Common myeloid progenitor, CD34-positive (primary cell): ENCODE measurements at regions not wholly inside any gene's neighbourhood (a gene's known extent, or its start where the extent isn't known, plus 50 kb on each side); places are given as distances from the start of the nearest gene placed in this dataset.

Experiments used
- CTCF ChIA-PET: fragments of 350-600 bp; sonication (Branson Sonifier 250); formaldehyde crosslinking; loops from one replicate; lab custom pipeline; 2021; ENCODE audit warnings: antibody characterized with exemption; lab: Charles Lee
- POLR2A ChIA-PET: fragments of 350-600 bp; sonication (Branson Sonifier 250); formaldehyde crosslinking; loops from one replicate; lab custom pipeline; 2021; ENCODE audit warnings: antibody characterized with exemption; lab: Charles Lee
- DNase-seq, 3 donors: peaks; one replicate each; pipeline versions ENCODE4 v3.0.0 to v3.0.0-alpha.2; 2013
- H3K27ac ChIP-seq, 2 experiments: 1 replicate in 1 of 2; 2 replicates in 1 of 2; pipeline ENCODE4 v1.7.0; 2013; ENCODE audit warnings: inconsistent platforms in 2 of 2, low read length in 2 of 2, mild to moderate bottlenecking in 2 of 2, low read depth in 1 of 2, moderate library complexity in 1 of 2; ENCODE audit not compliant: severe bottlenecking in 2 of 2, insufficient read depth in 1 of 2, poor library complexity in 1 of 2
- H3K27me3 ChIP-seq, 5 experiments: replicated peaks in 2 of 5; 1 replicate in 3 of 5; 2 replicates in 2 of 5; pipeline versions ENCODE4 v1.6.1 to v1.7.0; 2013; ENCODE audit warnings: low read length in 4 of 5, mild to moderate bottlenecking in 2 of 5, moderate library complexity in 2 of 5, inconsistent platforms in 1 of 5; ENCODE audit not compliant: insufficient read depth in 5 of 5, control insufficient read depth in 4 of 5
- H3K36me3 ChIP-seq, 4 experiments: 1 replicate in 2 of 4; 2 replicates in 2 of 4; pipeline versions ENCODE4 v1.6.1 to v1.7.0; 2013; ENCODE audit warnings: low read length in 3 of 4, control low read depth in 1 of 4, mild to moderate bottlenecking in 1 of 4; ENCODE audit not compliant: control insufficient read depth in 4 of 4, insufficient read depth in 4 of 4
- H3K4me1 ChIP-seq, 4 experiments: 1 replicate in 3 of 4; 2 replicates in 1 of 4; pipeline versions ENCODE4 v1.6.1 to v1.7.1; 2013; ENCODE audit warnings: low read length in 3 of 4, mild to moderate bottlenecking in 3 of 4, control low read depth in 1 of 4, inconsistent platforms in 1 of 4, moderate library complexity in 1 of 4; ENCODE audit not compliant: control insufficient read depth in 4 of 4, insufficient read depth in 4 of 4; ENCODE audit errors: control extremely low read depth in 1 of 4
- H3K4me3 ChIP-seq, 7 experiments: 1 replicate in 4 of 7; 2 replicates in 3 of 7; pipeline versions ENCODE4 v1.5.1 to v1.7.0; 2013; ENCODE audit warnings: mild to moderate bottlenecking in 7 of 7, low read length in 6 of 7, moderate library complexity in 6 of 7, inconsistent platforms in 2 of 7, low read depth in 2 of 7, control low read depth in 1 of 7; ENCODE audit not compliant: insufficient read depth in 4 of 7, control insufficient read depth in 1 of 7; ENCODE audit errors: extremely low read depth in 1 of 7
- H3K9me3 ChIP-seq, 5 experiments: 1 replicate in 4 of 5; 2 replicates in 1 of 5; pipeline versions ENCODE4 v1.6.1 to v1.7.1; 2013; ENCODE audit warnings: low read length in 4 of 5, mild to moderate bottlenecking in 2 of 5, inconsistent platforms in 1 of 5, low read depth in 1 of 5, moderate library complexity in 1 of 5; ENCODE audit not compliant: control insufficient read depth in 4 of 5, insufficient read depth in 2 of 5; ENCODE audit errors: control extremely low read depth in 1 of 5
- WGBS: methylation state at CpG from one replicate; pipeline ENCODE4 v1.1.5; 2013; ENCODE audit not compliant: insufficient coverage; 5-methylcytosine and 5-hydroxymethylcytosine counted together

GRCh38 chr6:163991321-163991720 lies 576.8 kb downstream of the QKI start:
- WGBS, result 74% methylated on average over 3 of the region's 4 CpGs
- no peak for DNase-seq
- Histone ChIP-seq H3K4me1 (peaks cover 0 to 10% (median 8%) of the 10 kb centered on the region in 4 experiments), H3K4me3 (no peak overlapping the region), H3K9me3 (no peaks in the 10 kb centered on the region), H3K27me3 (no peaks in the 10 kb centered on the region), H3K36me3 (no peaks in the 10 kb centered on the region), H3K27ac (no peak overlapping the region)
- POLR2A ChIA-PET, result no interaction called here
- CTCF ChIA-PET, result interaction anchor here (1.3 kb wide), 1 partner anchor 36 kb away, joined by 3 read pairs; no protein-coding TSS in a partner anchor

- POLR2A ChIA-PET, result no interaction called here
- WGBS, result 100% methylated on average over 4 of the region's 5 CpGs
Measured at GRCh38 chr6:163986313-163986712, 571.8 kb downstream of the QKI start.

GRCh38 chr6:163985710-163986109 lies 571.2 kb downstream of the QKI start:
- no peaks in the 10 kb centered on the region for H3K9me3 ChIP-seq
- H3K27me3 ChIP-seq, result no peaks in the 10 kb centered on the region
- WGBS, result 90% methylated on average over 11 of the region's 11 CpGs
- POLR2A ChIA-PET, result no interaction called here
- H3K27ac ChIP-seq, result no peak overlapping the region
- CTCF ChIA-PET, result no interaction called here
- H3K4me1 ChIP-seq, result peaks cover 8 to 34% (median 23%) of the 10 kb centered on the region in 4 experiments
- no peak overlapping the region for H3K4me3 ChIP-seq
- DNase-seq, result no peak
- no peaks in the 10 kb centered on the region for H3K36me3 ChIP-seq

More at GRCh38 chr6:163986313-163986712, 571.8 kb downstream of the QKI start:
- CTCF ChIA-PET, result no interaction called here
- Histone ChIP-seq H3K36me3 (no peaks in the 10 kb centered on the region), H3K27ac (no peak overlapping the region), H3K4me3 (no peak overlapping the region), H3K4me1 (peaks cover 8 to 36% (median 25%) of the 10 kb centered on the region in 4 experiments), H3K9me3 (no peaks in the 10 kb centered on the region), H3K27me3 (no peaks in the 10 kb centered on the region)
- DNase-seq, result no peak

GRCh38 chr6:163985040-163985439 lies 570.5 kb downstream of the QKI start:
- WGBS, result no CpG with 5 or more reads among the region's 1 CpG
- Histone ChIP-seq H3K27me3 (no peaks in the 10 kb centered on the region), H3K36me3 (no peaks in the 10 kb centered on the region), H3K9me3 (no peaks in the 10 kb centered on the region), H3K27ac (no peak overlapping the region), H3K4me3 (no peak overlapping the region), H3K4me1 (peaks cover 8 to 34% (median 23%) of the 10 kb centered on the region in 4 experiments)
- DNase-seq, result peak in 1 of 3 donors; percentile 12
- CTCF ChIA-PET, result interaction anchor here (0.9 to 1.5 kb wide), 4 partner anchors 10 to 29 kb away, joined by 3 read pairs; no protein-coding TSS in a partner anchor
- POLR2A ChIA-PET, result no interaction called here

GRCh38 chr6:163984124-163984936 lies 569.8 kb downstream of the QKI start:
- ChIA-PET CTCF (interaction anchor here (0.9 to 1.5 kb wide), 5 partner anchors 9 to 28 kb away, joined by 3 read pairs; no protein-coding TSS in a partner anchor), POLR2A (no interaction called here)
- WGBS, result 8% methylated on average over 7 of the region's 9 CpGs
- no peaks in the 10 kb centered on the region for H3K9me3 ChIP-seq
- no peaks in the 10 kb centered on the region for H3K36me3 ChIP-seq
- DNase-seq, result peak; percentile 56 to 90 (median 87)
- H3K4me3 ChIP-seq, result peak overlapping the region in 2 of 7 experiments; percentile 22 to 30
- H3K4me1 ChIP-seq, result peaks cover 8 to 34% (median 23%) of the 10 kb centered on the region in 4 experiments
- no peak overlapping the region for H3K27ac ChIP-seq
- H3K27me3 ChIP-seq, result no peaks in the 10 kb centered on the region

- no peak overlapping the region for H3K4me3 ChIP-seq
Measured at GRCh38 chr6:163983679-163984078, 569.2 kb downstream of the QKI start.

GRCh38 chr6:163974322-163974721 lies 559.8 kb downstream of the QKI start:
- H3K36me3 ChIP-seq, result no peaks in the 10 kb centered on the region
- CTCF ChIA-PET, result no interaction called here
- H3K9me3 ChIP-seq, result no peaks in the 10 kb centered on the region
- no peak overlapping the region for H3K27ac ChIP-seq
- no CpG with 5 or more reads among the region's 2 CpGs for WGBS
- no peak for DNase-seq
- H3K4me1 ChIP-seq, result no peaks in the 10 kb centered on the region
- H3K4me3 ChIP-seq, result no peak overlapping the region
- POLR2A ChIA-PET, result no interaction called here
- no peaks in the 10 kb centered on the region for H3K27me3 ChIP-seq

More at GRCh38 chr6:163983679-163984078, 569.2 kb downstream of the QKI start:
- no peaks in the 10 kb centered on the region for H3K27me3 ChIP-seq
- H3K36me3 ChIP-seq, result no peaks in the 10 kb centered on the region
- H3K9me3 ChIP-seq, result no peaks in the 10 kb centered on the region
- DNase-seq, result no peak
- no peak overlapping the region for H3K27ac ChIP-seq
- ChIA-PET CTCF (interaction anchor here (1.2 to 1.5 kb wide), 4 partner anchors 17 to 28 kb away, joined by 3 read pairs; no protein-coding TSS in a partner anchor), POLR2A (no interaction called here)
- 95% methylated on average over 10 of the region's 10 CpGs for WGBS
- peaks cover 8 to 32% (median 22%) of the 10 kb centered on the region in 4 experiments for H3K4me1 ChIP-seq
